GM12864 (cell line): ENCODE measurements at regions not wholly inside any gene's neighbourhood (a gene's known extent, or its start where the extent isn't known, plus 50 kb on each side); places are given as distances from the start of the nearest gene placed in this dataset.
"Not testable (repeated sequence)": the region's sequence is repeated elsewhere in the genome, so short reads cannot be mapped to it uniquely, and the experiment has no call there.

Experiments used
- DNase-seq: peaks from one replicate; pipeline ENCODE4 v3.0.0-alpha.2; 2011; ENCODE audit warnings: low read depth
- H3K4me3 ChIP-seq: 2 replicates; pipeline ENCODE4 v1.5.1; 2011; ENCODE audit warnings: mild to moderate bottlenecking, low read depth, low read length, control low read depth
- CTCF ChIP-seq: IDR thresholded peaks from 2 replicates; pipeline ENCODE4 v1.5.1; 2011; ENCODE audit warnings: low read depth, mild to moderate bottlenecking, moderate library complexity, low read length, control low read depth, inconsistent platforms; ENCODE audit errors: missing control alignments

GRCh38 chr1:184181044-184181443 lies 129.5 kb downstream of the TSEN15 start:
- no peak for TF ChIP-seq CTCF
- DNase-seq = no peak
- H3K4me3 ChIP-seq = no peak overlapping the region

GRCh38 chr1:184183919-184184318 lies 132.4 kb downstream of the TSEN15 start:
- no peak for DNase-seq
- TF ChIP-seq CTCF = no peak
- H3K4me3 ChIP-seq = no peak overlapping the region

- not testable (repeated sequence) for DNase-seq, H3K4me3 ChIP-seq
Measured at GRCh38 chr1:184184614-184185013, 133.1 kb downstream of the TSEN15 start.

- H3K4me3 ChIP-seq = no peak overlapping the region
- no peak for DNase-seq
- no peak for TF ChIP-seq CTCF
Measured at GRCh38 chr1:184185347-184185746, 133.8 kb downstream of the TSEN15 start.

GRCh38 chr1:184186167-184186566 lies 134.6 kb downstream of the TSEN15 start:
- no peak for DNase-seq
- no peak for TF ChIP-seq CTCF
- no peak overlapping the region for H3K4me3 ChIP-seq

- no peak for DNase-seq
- H3K4me3 ChIP-seq = no peak overlapping the region
- no peak for TF ChIP-seq CTCF
Measured at GRCh38 chr1:184187097-184187496, 135.6 kb downstream of the TSEN15 start.

GRCh38 chr1:184188037-184188436 lies 136.5 kb downstream of the TSEN15 start:
- no peak overlapping the region for H3K4me3 ChIP-seq
- DNase-seq = no peak
- TF ChIP-seq CTCF = no peak

GRCh38 chr1:184189361-184189760 lies 137.8 kb downstream of the TSEN15 start:
- DNase-seq = no peak
- TF ChIP-seq CTCF = no peak

More at GRCh38 chr1:184189361-184189760, 137.8 kb downstream of the TSEN15 start:
- no peak overlapping the region for H3K4me3 ChIP-seq
